ENCODE measurements at regions not wholly inside any gene's neighbourhood (a gene's known extent, or its start where the extent isn't known, plus 50 kb on each side); places are given as distances from the start of the nearest gene placed in this dataset.

- no TSS peak for BruUV-seq (replicated peaks)
- no peaks in the 10 kb centered on the region for H3F3A ChIP-seq (ENCODE audit: low read length, unreplicated experiment)
- H3K4me3 ChIP-seq (ENCODE audit: low read length): no peak overlapping the region
- no peak for TF ChIP-seq CTCF (conservative IDR thresholded peaks at IDR 0.05; ENCODE audit: low read depth, low read length)
- TF ChIP-seq EZH2 (IDR thresholded peaks at IDR 0.05; ENCODE audit: low read length, unreplicated experiment): no peak
- no peak for TF ChIP-seq EZH2phosphoT487 (IDR thresholded peaks at IDR 0.05; ENCODE audit: borderline replicate concordance, low read length)
- DNase-seq: no peak
- ChIA-PET POLR2A (ENCODE audit: unreplicated experiment) (no interaction called here), CTCF (no interaction called here)
- H3K4me1 ChIP-seq (ENCODE audit: insufficient read depth, low read length): no peaks in the 10 kb centered on the region
- ATAC-seq: no peak
- H3K4me2 ChIP-seq (ENCODE audit: low read length): no peak overlapping the region
- no peaks in the 10 kb centered on the region for H3K9me3 ChIP-seq (ENCODE audit: low read length)
- no peaks in the 10 kb centered on the region for H3K79me2 ChIP-seq (ENCODE audit: low read length)
- H3K9ac ChIP-seq (ENCODE audit: low read length): no peak overlapping the region
- intact Hi-C loops (cut with micrococcal nuclease): no loop called here
- no peaks in the 10 kb centered on the region for H3K9me2 ChIP-seq (replicated peaks; ENCODE audit: low read length)
- H3K27me3 ChIP-seq (ENCODE audit: low read length): no peaks in the 10 kb centered on the region
- no peaks in the 10 kb centered on the region for H4K20me1 ChIP-seq (ENCODE audit: low read length)
- no peaks in the 10 kb centered on the region for H3K36me3 ChIP-seq (ENCODE audit: low read depth, low read length)
- H3K27ac ChIP-seq (ENCODE audit: low read length): no peak overlapping the region
- no peak overlapping the region for H2AFZ ChIP-seq (ENCODE audit: low read length)
Measured at GRCh38 chr20:40472905-40473304, 216.1 kb downstream of the MAFB start.

- H3F3A ChIP-seq (ENCODE audit: low read length, unreplicated experiment): no peaks in the 10 kb centered on the region
- no peaks in the 10 kb centered on the region for H4K20me1 ChIP-seq (ENCODE audit: low read length)
- H3K9ac ChIP-seq (ENCODE audit: low read length): no peak overlapping the region
- DNase-seq: no peak
- intact Hi-C loops (cut with micrococcal nuclease): no loop called here
- no TSS peak for BruUV-seq (replicated peaks)
- no peak overlapping the region for H3K4me2 ChIP-seq (ENCODE audit: low read length)
- POLR2A ChIA-PET (ENCODE audit: unreplicated experiment): no interaction called here
- no peaks in the 10 kb centered on the region for H3K79me2 ChIP-seq (ENCODE audit: low read length)
- no peak overlapping the region for H2AFZ ChIP-seq (ENCODE audit: low read length)
- H3K36me3 ChIP-seq (ENCODE audit: low read depth, low read length): no peaks in the 10 kb centered on the region
- no peak overlapping the region for H3K27ac ChIP-seq (ENCODE audit: low read length)
- H3K27me3 ChIP-seq (ENCODE audit: low read length): no peaks in the 10 kb centered on the region
- H3K9me3 ChIP-seq (ENCODE audit: low read length): no peaks in the 10 kb centered on the region
- no peaks in the 10 kb centered on the region for H3K9me2 ChIP-seq (replicated peaks; ENCODE audit: low read length)
- no peak overlapping the region for H3K4me3 ChIP-seq (ENCODE audit: low read length)
- TF ChIP-seq EZH2phosphoT487 (IDR thresholded peaks at IDR 0.05; ENCODE audit: borderline replicate concordance, low read length) (no peak), CTCF (conservative IDR thresholded peaks at IDR 0.05; ENCODE audit: low read depth, low read length) (no peak), EZH2 (IDR thresholded peaks at IDR 0.05; ENCODE audit: low read length, unreplicated experiment) (no peak)
- CTCF ChIA-PET: no interaction called here
- ATAC-seq: no peak
- H3K4me1 ChIP-seq (ENCODE audit: insufficient read depth, low read length): no peaks in the 10 kb centered on the region
Measured at GRCh38 chr20:40471261-40471629, 217.8 kb downstream of the MAFB start.

GRCh38 chr20:40470445-40471260 lies 218.4 kb downstream of the MAFB start:
- Histone ChIP-seq H3K9me2 (replicated peaks; ENCODE audit: low read length) (no peaks in the 10 kb centered on the region), H3K4me1 (ENCODE audit: insufficient read depth, low read length) (no peaks in the 10 kb centered on the region), H2AFZ (ENCODE audit: low read length) (no peak overlapping the region), H3K9me3 (ENCODE audit: low read length) (no peaks in the 10 kb centered on the region), H3K27me3 (ENCODE audit: low read length) (no peaks in the 10 kb centered on the region), H3K36me3 (ENCODE audit: low read depth, low read length) (no peaks in the 10 kb centered on the region), H3F3A (ENCODE audit: low read length, unreplicated experiment) (no peaks in the 10 kb centered on the region), H3K79me2 (ENCODE audit: low read length) (no peaks in the 10 kb centered on the region), H3K4me2 (ENCODE audit: low read length) (no peak overlapping the region), H3K9ac (ENCODE audit: low read length) (no peak overlapping the region), H3K27ac (ENCODE audit: low read length) (no peak overlapping the region), H3K4me3 (ENCODE audit: low read length) (no peak overlapping the region), H4K20me1 (ENCODE audit: low read length) (no peaks in the 10 kb centered on the region)
- CTCF ChIA-PET: no interaction called here
- ATAC-seq (no peak), DNase-seq (no peak)
- intact Hi-C loops (cut with micrococcal nuclease): no loop called here
- POLR2A ChIA-PET (ENCODE audit: unreplicated experiment): no interaction called here
- no TSS peak for BruUV-seq (replicated peaks)
- TF ChIP-seq EZH2 (IDR thresholded peaks at IDR 0.05; ENCODE audit: low read length, unreplicated experiment): no peak
- TF ChIP-seq CTCF (conservative IDR thresholded peaks at IDR 0.05; ENCODE audit: low read depth, low read length): no peak
- no peak for TF ChIP-seq EZH2phosphoT487 (IDR thresholded peaks at IDR 0.05; ENCODE audit: borderline replicate concordance, low read length)
